Loucy (cell line): ENCODE measurements at regions not wholly inside any gene's neighbourhood (a gene's known extent, or its start where the extent isn't known, plus 50 kb on each side); places are given as distances from the start of the nearest gene placed in this dataset.

Source experiments
- H2AFZ ChIP-seq: fragments of 200-600 bp; sonication (generic); 2 replicates; pipeline ENCODE4 v1.6.0; 2016; ENCODE audit warnings: antibody characterized with exemption, mild to moderate bottlenecking, low read length, moderate library complexity
- H3F3A ChIP-seq: fragments of 200-600 bp; 2 replicates; pipeline ENCODE4 v1.6.0; 2016; ENCODE audit warnings: antibody characterized with exemption, low read depth, mild to moderate bottlenecking
- H3K27me3 ChIP-seq: fragments of 200-600 bp; sonication (generic); 2 replicates; pipeline ENCODE4 v1.6.1; 2014; ENCODE audit warnings: low read length, mild to moderate bottlenecking; ENCODE audit not compliant: insufficient read depth, poor library complexity, severe bottlenecking
- H3K36me3 ChIP-seq: fragments of 200-600 bp; sonication (generic); 2 replicates; pipeline ENCODE4 v1.6.1; 2016; ENCODE audit warnings: low read length; ENCODE audit not compliant: insufficient read depth
- H3K4me1 ChIP-seq: fragments of 200-600 bp; sonication (generic); 2 replicates; pipeline ENCODE4 v1.5.1; 2014; ENCODE audit warnings: low read length, mild to moderate bottlenecking; ENCODE audit not compliant: insufficient read depth, poor library complexity, severe bottlenecking
- H3K4me2 ChIP-seq: fragments of 200-600 bp; sonication (generic); 2 replicates; pipeline ENCODE4 v1.6.0; 2014; ENCODE audit warnings: antibody characterized with exemption, low read length, low read depth, mild to moderate bottlenecking; ENCODE audit not compliant: poor library complexity, severe bottlenecking
- H3K4me3 ChIP-seq: fragments of 200-600 bp; sonication (generic); 2 replicates; pipeline ENCODE4 v1.5.1; 2014; ENCODE audit warnings: low read length, mild to moderate bottlenecking, mixed read lengths; ENCODE audit not compliant: poor library complexity, severe bottlenecking
- H3K79me2 ChIP-seq: fragments of 200-600 bp; sonication (generic); 2 replicates; pipeline ENCODE4 v1.6.1; 2014; ENCODE audit warnings: low read length; ENCODE audit not compliant: insufficient read depth
- H3K9ac ChIP-seq: fragments of 200-600 bp; sonication (generic); 2 replicates; pipeline ENCODE4 v1.6.0; 2014; ENCODE audit warnings: mild to moderate bottlenecking, low read depth, low read length, moderate library complexity; ENCODE audit not compliant: poor library complexity, severe bottlenecking
- H3K9me2 ChIP-seq: fragments of 200-600 bp; sonication (generic); replicated peaks from 2 replicates; pipeline ENCODE4 v1.6.1; 2016; ENCODE audit warnings: low read depth, low read length, mixed read lengths
- H3K9me3 ChIP-seq: fragments of 200-600 bp; sonication (generic); 2 replicates; pipeline ENCODE4 v1.6.1; 2014; ENCODE audit warnings: mild to moderate bottlenecking, antibody characterized with exemption, low read length, low read depth; ENCODE audit not compliant: insufficient read depth
- H4K20me1 ChIP-seq: fragments of 200-600 bp; sonication (generic); 2 replicates; pipeline ENCODE4 v1.6.0; 2014; ENCODE audit warnings: antibody characterized with exemption, low read length, mild to moderate bottlenecking; ENCODE audit not compliant: insufficient read depth, poor library complexity, severe bottlenecking
- EZH2phosphoT487 ChIP-seq: fragments of 200-600 bp; IDR thresholded peaks from 2 replicates; pipeline ENCODE4 v1.6.1; 2018; ENCODE audit warnings: antibody characterized with exemption, mild to moderate bottlenecking, moderate library complexity, borderline replicate concordance
- TF ChIP-seq, protein P1 (sequence below): fragments of 200-600 bp; sonication (generic); conservative IDR thresholded peaks from 2 replicates; pipeline ENCODE4 v1.5.1; 2014; ENCODE audit warnings: mild to moderate bottlenecking, antibody characterized with exemption, low read length

DNA sequence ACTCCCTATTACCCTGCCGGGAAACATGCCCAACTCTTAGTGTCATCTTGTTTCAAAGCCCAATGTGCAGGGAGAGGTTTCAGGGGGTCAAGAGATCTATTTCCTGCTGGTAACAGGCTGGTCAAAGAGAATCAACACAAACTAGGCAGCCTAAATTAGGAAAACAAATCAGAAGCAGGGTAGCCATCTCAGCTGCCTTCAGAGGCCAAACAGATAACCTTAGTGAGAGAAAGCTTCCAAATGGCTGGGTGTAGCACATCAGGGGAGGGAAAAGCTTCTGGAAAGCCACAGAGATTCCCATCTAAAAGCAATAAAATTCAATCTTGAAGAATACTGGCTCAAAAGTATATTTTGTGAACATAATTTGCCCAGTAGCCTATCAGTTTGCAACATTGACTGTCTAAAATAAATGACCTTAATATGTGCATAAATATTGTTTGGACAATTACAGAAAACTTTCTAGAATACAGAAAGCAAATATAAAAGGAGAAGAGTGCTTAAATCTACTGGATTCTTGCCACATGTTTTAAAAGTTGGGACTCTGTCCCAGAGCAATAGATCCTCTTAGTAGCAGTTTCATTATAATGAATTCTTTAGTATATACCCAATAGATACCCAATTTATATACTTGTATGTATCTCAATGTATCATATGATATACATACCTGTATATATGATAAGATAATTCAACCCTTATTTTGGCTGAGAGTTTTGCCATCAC lies 371.9 kb upstream of the RARB start:
- Histone ChIP-seq H3K79me2 (no peaks in the 10 kb centered on the region), H3K9ac (no peak overlapping the region), H3F3A (no peaks in the 10 kb centered on the region), H3K9me3 (no peaks in the 10 kb centered on the region), H3K27me3 (no peaks in the 10 kb centered on the region), H3K4me2 (no peak overlapping the region), H3K9me2 (no peaks in the 10 kb centered on the region), H3K4me1 (no peaks in the 10 kb centered on the region), H3K36me3 (no peaks in the 10 kb centered on the region), H2AFZ (no peak overlapping the region), H4K20me1 (no peaks in the 10 kb centered on the region), H3K4me3 (no peak overlapping the region)
- TF ChIP-seq EZH2phosphoT487: no peak
- TF ChIP-seq, protein P1, sequence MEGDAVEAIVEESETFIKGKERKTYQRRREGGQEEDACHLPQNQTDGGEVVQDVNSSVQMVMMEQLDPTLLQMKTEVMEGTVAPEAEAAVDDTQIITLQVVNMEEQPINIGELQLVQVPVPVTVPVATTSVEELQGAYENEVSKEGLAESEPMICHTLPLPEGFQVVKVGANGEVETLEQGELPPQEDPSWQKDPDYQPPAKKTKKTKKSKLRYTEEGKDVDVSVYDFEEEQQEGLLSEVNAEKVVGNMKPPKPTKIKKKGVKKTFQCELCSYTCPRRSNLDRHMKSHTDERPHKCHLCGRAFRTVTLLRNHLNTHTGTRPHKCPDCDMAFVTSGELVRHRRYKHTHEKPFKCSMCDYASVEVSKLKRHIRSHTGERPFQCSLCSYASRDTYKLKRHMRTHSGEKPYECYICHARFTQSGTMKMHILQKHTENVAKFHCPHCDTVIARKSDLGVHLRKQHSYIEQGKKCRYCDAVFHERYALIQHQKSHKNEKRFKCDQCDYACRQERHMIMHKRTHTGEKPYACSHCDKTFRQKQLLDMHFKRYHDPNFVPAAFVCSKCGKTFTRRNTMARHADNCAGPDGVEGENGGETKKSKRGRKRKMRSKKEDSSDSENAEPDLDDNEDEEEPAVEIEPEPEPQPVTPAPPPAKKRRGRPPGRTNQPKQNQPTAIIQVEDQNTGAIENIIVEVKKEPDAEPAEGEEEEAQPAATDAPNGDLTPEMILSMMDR: no peak

DNA sequence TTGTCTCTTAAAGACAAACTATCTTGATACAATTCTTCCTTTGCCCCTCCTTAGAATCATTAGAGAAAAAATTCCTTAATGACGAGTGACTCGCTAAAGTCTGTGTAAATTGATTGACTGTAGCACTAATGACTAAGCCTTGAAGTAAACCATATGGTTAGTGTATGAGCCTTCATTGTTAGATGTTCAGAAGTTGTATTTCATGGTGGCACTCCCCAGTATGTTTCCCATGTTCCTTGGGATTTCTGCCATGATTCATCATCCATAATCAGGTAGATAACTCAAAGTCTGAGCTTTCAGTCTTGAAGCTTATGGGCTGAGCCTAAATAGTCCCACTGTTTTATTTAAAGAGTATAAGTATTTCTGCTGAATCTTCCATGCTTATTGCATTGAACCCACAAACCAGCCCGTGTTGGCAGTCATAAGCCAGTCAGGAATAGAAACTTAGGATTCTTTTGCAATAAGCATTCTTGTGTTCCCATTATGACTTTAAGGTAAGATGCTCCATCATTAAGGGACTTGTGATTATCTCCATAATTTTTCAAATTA lies 371.2 kb upstream of the RARB start:
- H3K36me3 ChIP-seq: no peaks in the 10 kb centered on the region
- H4K20me1 ChIP-seq: no peaks in the 10 kb centered on the region
- no peak overlapping the region for H3K4me3 ChIP-seq
- H3K9ac ChIP-seq: no peak overlapping the region
- no peaks in the 10 kb centered on the region for H3F3A ChIP-seq
- no peak overlapping the region for H3K4me2 ChIP-seq
- H3K9me3 ChIP-seq: no peaks in the 10 kb centered on the region
- H3K9me2 ChIP-seq: no peaks in the 10 kb centered on the region
- H2AFZ ChIP-seq: no peak overlapping the region
- no peaks in the 10 kb centered on the region for H3K79me2 ChIP-seq
- TF ChIP-seq, protein P1: no peak
- no peak for TF ChIP-seq EZH2phosphoT487
- H3K27me3 ChIP-seq: no peaks in the 10 kb centered on the region
- no peaks in the 10 kb centered on the region for H3K4me1 ChIP-seq

DNA sequence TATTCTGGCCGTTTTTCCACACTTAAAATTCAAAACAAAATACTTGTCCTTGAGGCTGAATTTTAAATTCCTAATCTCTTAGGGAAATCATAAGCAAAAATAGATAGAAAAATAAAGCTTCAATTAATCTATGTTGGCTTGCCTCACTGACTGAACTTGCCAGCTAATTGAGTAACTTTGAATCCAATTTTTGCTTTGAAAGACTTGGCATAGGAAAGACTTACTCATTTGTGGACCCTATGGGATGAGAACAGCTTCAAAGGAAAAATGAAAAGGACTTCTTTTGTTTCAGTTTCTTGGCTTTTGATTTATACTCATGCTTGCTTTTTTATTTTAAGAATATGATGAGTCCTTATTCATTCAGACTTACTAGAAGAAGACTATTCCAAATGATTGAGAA lies 370.7 kb upstream of the RARB start:
- H3K27me3 ChIP-seq: no peaks in the 10 kb centered on the region
- no peaks in the 10 kb centered on the region for H4K20me1 ChIP-seq
- H2AFZ ChIP-seq: no peak overlapping the region
- TF ChIP-seq EZH2phosphoT487: no peak
- TF ChIP-seq, protein P1: no peak
- no peaks in the 10 kb centered on the region for H3F3A ChIP-seq
- H3K4me1 ChIP-seq: no peaks in the 10 kb centered on the region
- H3K9me3 ChIP-seq: no peaks in the 10 kb centered on the region
- H3K36me3 ChIP-seq: no peaks in the 10 kb centered on the region
- no peak overlapping the region for H3K4me2 ChIP-seq
- H3K79me2 ChIP-seq: no peaks in the 10 kb centered on the region
- no peak overlapping the region for H3K4me3 ChIP-seq
- H3K9me2 ChIP-seq: no peaks in the 10 kb centered on the region
- no peak overlapping the region for H3K9ac ChIP-seq
